Progenitor cell of endocrine pancreas (in vitro differentiated cells): ENCODE measurements at regions not wholly inside any gene's neighbourhood (a gene's known extent, or its start where the extent isn't known, plus 50 kb on each side); places are given as distances from the start of the nearest gene placed in this dataset.

Experiments used
- DNase-seq: peaks from one replicate; pipeline ENCODE4 v3.0.0; 2021; ENCODE audit warnings: low spot score; ENCODE audit not compliant: unreplicated experiment
- H3K27ac Mint-ChIP-seq: 2 replicates; pipeline ENCODE4 v1.8.0; 2021; ENCODE audit warnings: mild to moderate bottlenecking, moderate library complexity, mixed read lengths
- H3K27me3 Mint-ChIP-seq: 2 replicates; pipeline ENCODE4 v1.8.0; 2021; ENCODE audit warnings: mixed read lengths
- H3K36me3 Mint-ChIP-seq: 2 replicates; pipeline ENCODE4 v1.8.0; 2022; ENCODE audit warnings: mixed read lengths; ENCODE audit not compliant: insufficient read depth
- H3K4me1 Mint-ChIP-seq: 2 replicates; pipeline ENCODE4 v1.8.0; 2021; ENCODE audit warnings: low read depth, mixed read lengths
- H3K4me3 Mint-ChIP-seq: 2 replicates; pipeline ENCODE4 v1.8.0; 2021; ENCODE audit warnings: low read depth, mild to moderate bottlenecking, moderate library complexity, mixed read lengths
- H3K9me3 Mint-ChIP-seq: 2 replicates; pipeline ENCODE4 v1.8.0; 2021; ENCODE audit warnings: low read depth, mixed read lengths
- CTCF ChIP-seq: fragments of 200-600 bp; sonication (generic); IDR thresholded peaks from one replicate; pipeline ENCODE4 v1.5.0; 2021; ENCODE audit warnings: antibody characterized with exemption, mild to moderate bottlenecking; ENCODE audit not compliant: unreplicated experiment

DNA sequence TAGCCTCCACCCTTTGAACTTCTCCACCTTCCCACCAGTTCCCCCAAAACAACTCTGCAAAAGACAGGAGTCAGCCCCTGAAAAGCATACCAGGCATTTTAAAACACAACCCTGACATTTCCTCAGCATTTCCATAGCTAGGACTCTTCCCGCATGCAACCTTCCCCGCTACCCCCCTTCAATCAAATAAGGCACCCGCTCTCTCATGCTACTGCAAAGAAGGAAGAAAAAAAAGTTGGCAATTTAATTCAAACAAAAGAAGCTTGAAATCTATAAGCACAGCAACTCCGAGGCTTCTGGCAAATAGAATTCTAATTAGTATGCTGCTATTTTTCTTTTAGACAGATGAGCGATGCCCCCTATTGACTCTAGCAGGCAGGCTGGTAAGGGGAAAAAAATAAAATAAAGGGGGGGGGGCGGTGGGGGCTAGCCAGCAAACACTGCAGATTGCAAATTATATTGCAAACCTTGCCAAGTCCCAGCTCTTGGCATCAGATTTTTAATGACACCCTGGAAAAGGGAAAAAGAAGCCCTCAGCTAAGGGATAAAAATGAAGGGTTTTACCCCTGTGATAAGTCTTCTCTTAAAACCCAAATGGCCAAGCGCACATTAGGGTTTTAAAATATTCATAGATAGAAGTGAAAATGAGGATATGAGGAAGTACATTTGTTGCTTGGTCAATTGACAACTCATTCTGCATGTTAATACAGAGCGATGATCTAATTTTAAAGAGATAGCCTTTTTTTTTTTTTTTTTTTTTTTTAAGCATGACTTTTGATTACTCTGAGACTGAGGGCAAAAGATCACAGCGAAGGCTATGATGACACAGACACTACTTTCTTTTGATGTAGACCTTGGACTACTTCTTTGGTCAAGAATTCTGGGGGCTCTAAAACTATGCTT lies 255.2 kb downstream of the NR2F2 start:
- Mint-ChIP-seq H3K9me3 (peaks cover 7% of the 10 kb centered on the region), H3K27me3 (peaks cover 61% of the 10 kb centered on the region), H3K4me1 (peaks cover 10% of the 10 kb centered on the region), H3K36me3 (peaks cover 2% of the 10 kb centered on the region), H3K27ac (no peak overlapping the region), H3K4me3 (no peak overlapping the region)
- DNase-seq: no peak
- TF ChIP-seq CTCF: no peak

DNA sequence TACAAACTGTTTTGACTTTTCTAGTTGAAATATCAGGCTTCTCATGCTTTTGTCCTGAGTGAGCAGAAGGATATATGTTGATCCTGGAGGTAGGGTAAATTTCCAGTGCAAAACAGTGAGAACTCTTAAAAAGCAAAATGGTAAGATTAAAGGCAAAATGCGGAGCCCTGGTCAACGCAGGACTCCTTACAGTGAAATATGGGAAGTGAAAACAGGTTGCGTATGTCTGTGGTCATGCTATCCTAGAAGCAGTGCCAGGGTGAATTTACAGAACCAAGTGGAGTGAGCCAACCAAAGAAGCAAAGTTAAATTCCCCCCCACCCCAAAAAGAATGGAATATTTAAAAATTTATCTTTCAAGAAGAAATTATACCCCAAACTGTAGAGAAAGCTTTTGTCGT lies 256.4 kb downstream of the NR2F2 start:
- no peak for DNase-seq
- no peak for TF ChIP-seq CTCF
- H3K36me3 Mint-ChIP-seq: peaks cover under 1% of the 10 kb centered on the region
- peaks cover 9% of the 10 kb centered on the region for H3K4me1 Mint-ChIP-seq
- peaks cover 63% of the 10 kb centered on the region for H3K27me3 Mint-ChIP-seq
- no peak overlapping the region for H3K4me3 Mint-ChIP-seq
- peaks cover 3% of the 10 kb centered on the region for H3K9me3 Mint-ChIP-seq
- H3K27ac Mint-ChIP-seq: no peak overlapping the region

GRCh38 chr15:96589864-96590263 lies 259.4 kb downstream of the NR2F2 start:
- no peak for DNase-seq
- H3K4me3 Mint-ChIP-seq: no peak overlapping the region
- H3K27ac Mint-ChIP-seq: no peak overlapping the region
- H3K27me3 Mint-ChIP-seq: peaks cover 52% of the 10 kb centered on the region
- H3K9me3 Mint-ChIP-seq: no peaks in the 10 kb centered on the region
- no peaks in the 10 kb centered on the region for H3K36me3 Mint-ChIP-seq
- peaks cover 21% of the 10 kb centered on the region for H3K4me1 Mint-ChIP-seq
- no peak for TF ChIP-seq CTCF

DNA sequence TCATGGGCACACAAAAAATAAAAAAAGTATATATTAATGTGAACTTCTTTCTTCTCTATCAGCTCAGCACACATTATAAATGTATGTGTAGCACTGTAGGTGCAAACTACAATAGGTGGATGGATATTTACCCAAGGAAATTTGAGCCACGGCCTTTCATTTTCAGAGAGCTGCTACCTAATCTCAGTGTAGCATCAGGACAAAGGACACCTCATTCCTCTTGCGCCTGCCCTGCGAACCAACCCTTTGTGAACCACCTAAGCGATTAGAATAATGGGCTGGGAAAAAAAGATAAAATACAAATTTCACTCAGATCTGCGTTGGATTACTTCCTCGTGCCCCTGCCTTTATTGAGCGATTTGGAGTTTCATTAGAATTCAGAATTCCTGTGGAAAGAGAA lies 263.2 kb downstream of the NR2F2 start:
- Mint-ChIP-seq H3K27ac (no peak overlapping the region), H3K27me3 (peaks cover 31% of the 10 kb centered on the region), H3K4me3 (no peak overlapping the region), H3K4me1 (peaks cover 16% of the 10 kb centered on the region), H3K9me3 (no peaks in the 10 kb centered on the region), H3K36me3 (no peaks in the 10 kb centered on the region)
- DNase-seq: no peak
- TF ChIP-seq CTCF: no peak

GRCh38 chr15:96595951-96596350 lies 265.5 kb downstream of the NR2F2 start:
- H3K4me3 Mint-ChIP-seq: no peak overlapping the region
- H3K27ac Mint-ChIP-seq: no peak overlapping the region
- DNase-seq: no peak
- H3K9me3 Mint-ChIP-seq: no peaks in the 10 kb centered on the region
- H3K27me3 Mint-ChIP-seq: peaks cover 19% of the 10 kb centered on the region
- TF ChIP-seq CTCF: no peak
- no peaks in the 10 kb centered on the region for H3K36me3 Mint-ChIP-seq
- peaks cover 16% of the 10 kb centered on the region for H3K4me1 Mint-ChIP-seq
